ENCODE measurements at regions not wholly inside any gene's neighbourhood (a gene's known extent, or its start where the extent isn't known, plus 50 kb on each side); places are given as distances from the start of the nearest gene placed in this dataset.
"Not testable (repeated sequence)": the region's sequence is repeated elsewhere in the genome, so short reads cannot be mapped to it uniquely, and the experiment has no call there.

- DNase-seq (ENCODE audit: low read depth in 2 of 3, low spot score in 2 of 3): no peak
These were observed 385.6 kb upstream of the PKN2 start for GRCh38 chr1:88298506-88298905.

- DNase-seq (ENCODE audit: low read depth in 2 of 3, low spot score in 2 of 3): no peak
These were observed 383.3 kb upstream of the PKN2 start for GRCh38 chr1:88300752-88301263.

- peak in 2 of 3 donors; percentile 25 to 67 for DNase-seq (ENCODE audit: low read depth in 2 of 3, low spot score in 2 of 3)
These were observed 381.1 kb upstream of the PKN2 start for GRCh38 chr1:88302843-88303486.

DNA sequence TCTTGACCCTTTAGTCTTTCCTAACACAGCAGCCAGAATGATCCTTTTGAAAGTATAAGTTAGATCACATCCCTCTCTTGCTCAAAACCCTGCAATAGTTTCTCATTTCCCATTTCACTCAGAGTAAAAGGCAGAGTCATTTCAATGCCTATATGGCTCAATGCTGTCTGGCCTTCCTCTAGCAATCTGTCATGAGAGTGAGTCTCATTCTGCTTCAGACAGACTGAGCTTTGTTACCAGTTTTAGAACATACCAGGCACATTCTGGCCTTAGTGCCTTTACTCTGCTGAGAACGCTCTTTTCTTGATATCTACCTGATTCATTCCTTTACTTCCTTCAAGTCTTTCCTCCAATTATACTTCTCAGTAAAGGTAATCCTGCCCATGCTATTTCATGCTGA lies 372.8 kb upstream of the PKN2 start:
- DNase-seq (ENCODE audit: low read depth in 2 of 3, low spot score in 2 of 3): no peak

DNA sequence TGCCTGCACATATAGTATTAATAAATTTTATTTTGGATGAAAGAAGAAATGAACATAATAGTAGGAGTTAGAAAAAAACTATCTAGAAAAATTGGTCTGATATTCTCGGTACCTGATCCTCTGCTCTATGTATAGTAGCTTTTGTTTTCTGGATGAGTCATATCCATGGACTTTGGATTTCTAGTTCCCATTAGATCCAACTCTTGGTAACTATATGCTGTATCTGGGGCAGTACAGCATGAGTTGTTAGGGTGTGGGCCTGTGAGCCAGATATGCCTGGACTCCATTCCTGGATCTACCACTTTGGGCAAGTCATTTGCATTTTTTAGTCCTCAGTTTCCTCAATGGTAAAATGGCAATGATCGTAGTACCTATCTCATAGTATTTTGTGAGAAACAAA lies 372.2 kb upstream of the PKN2 start:
- no peak for DNase-seq (ENCODE audit: low read depth in 2 of 3, low spot score in 2 of 3)

DNA sequence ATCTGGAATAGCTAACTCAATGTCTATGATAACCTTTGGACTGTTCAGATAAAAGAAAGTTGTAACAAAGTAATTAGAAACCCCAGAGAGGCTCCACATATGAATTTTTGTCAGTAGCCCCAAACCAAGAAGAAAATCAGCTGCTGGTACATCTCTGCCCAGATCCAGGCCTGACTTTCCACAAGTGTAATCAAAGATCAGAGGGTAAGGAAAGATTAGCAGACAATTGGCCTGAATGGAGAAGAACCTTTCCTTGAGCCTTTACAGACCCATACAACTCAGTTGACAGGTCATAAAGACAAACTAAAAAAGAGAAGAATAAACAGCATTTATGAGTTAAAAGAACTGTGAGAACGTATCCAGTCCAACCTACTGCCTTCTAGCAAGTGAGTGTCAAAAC lies 366.7 kb upstream of the PKN2 start:
- DNase-seq (ENCODE audit: low read depth in 2 of 3, low spot score in 2 of 3): no peak

DNA sequence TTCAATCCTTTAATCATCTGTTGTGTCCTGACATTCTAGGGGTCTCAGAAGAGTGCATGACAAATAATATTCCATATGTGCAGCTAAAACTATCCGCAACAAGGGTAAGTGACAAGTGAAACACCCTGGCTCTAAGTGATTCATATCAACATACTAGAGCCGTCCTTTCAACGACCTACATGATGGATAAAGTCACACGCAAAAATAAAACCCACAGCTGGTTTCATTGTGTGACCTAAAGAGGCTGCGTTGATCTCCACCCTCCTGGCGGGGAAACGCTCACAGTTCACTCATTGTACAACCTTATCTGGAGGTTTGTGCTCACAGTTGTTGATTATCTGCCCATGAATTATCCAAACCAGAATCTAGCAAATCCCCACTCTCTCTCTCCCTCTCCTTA lies 365.3 kb upstream of the PKN2 start:
- DNase-seq (ENCODE audit: low read depth in 2 of 3, low spot score in 2 of 3): no peak

DNA sequence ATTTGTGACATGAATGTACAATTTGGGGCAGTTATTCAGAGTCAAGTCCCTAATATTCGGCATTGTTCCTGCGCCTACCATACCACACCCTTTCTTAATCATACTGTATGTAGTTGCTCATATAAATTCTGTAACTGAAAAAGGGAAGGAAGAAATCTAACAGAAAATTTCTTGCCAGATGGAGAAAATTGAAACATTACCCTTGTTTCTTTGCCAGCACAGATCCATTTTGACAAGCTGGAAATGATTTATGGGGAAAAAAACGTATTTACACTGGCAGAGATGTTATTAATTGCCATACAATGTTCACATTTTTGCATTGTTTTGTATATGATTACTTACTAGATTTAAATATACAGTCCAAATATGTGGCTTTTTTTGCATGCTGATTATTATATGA lies 363.8 kb upstream of the PKN2 start:
- peak in 1 of 3 donors; percentile 28 for DNase-seq (ENCODE audit: low read depth in 2 of 3, low spot score in 2 of 3)

- DNase-seq (ENCODE audit: low read depth in 2 of 3, low spot score in 2 of 3): no peak
These were observed 362.4 kb upstream of the PKN2 start for GRCh38 chr1:88321706-88322105.

GRCh38 chr1:88324899-88325298 lies 359.2 kb upstream of the PKN2 start:
- no peak for DNase-seq (ENCODE audit: low read depth in 2 of 3, low spot score in 2 of 3)

DNA sequence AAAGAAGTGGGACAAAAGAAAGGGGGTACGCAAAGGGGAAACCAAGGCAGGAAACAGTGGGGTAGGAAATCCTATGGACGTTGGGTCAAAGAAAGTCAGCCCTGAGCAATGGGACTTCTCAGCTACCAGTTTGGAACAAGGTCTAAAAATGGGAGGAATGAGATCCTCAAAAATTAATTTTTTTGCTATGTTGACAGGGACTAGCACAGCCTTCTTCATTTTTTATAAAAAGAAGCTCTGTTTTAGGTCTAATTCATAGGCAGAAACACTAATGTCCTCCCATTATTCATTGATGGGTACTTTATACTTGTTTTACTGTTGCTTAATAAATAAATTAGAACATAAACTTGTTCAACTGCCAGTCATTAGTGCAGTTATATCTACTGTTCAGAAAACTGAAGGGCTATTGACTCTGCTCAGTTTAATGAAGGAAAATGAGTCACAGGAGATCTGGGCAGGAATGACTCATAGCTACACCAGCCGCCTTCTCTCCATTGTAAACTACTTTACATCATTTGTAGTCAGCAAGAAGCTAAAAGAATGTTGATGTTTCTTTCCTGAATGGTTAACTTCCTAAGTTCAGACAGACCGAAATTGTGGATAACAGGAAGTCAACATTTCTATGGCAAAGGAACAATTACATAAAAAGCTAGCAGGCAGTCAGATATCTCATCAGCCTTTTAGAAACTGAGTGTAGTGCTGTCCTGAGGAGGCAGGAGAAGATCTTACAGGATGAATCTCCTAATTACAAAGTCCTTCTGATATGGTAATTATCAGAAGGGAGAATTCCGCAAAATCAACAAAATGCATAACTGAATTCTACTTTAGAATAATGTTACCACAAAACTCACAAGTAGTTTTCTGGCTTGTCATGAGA lies 356.4 kb upstream of the PKN2 start:
- peak in 1 of 3 donors; percentile 7 for DNase-seq (ENCODE audit: low read depth in 2 of 3, low spot score in 2 of 3)

DNA sequence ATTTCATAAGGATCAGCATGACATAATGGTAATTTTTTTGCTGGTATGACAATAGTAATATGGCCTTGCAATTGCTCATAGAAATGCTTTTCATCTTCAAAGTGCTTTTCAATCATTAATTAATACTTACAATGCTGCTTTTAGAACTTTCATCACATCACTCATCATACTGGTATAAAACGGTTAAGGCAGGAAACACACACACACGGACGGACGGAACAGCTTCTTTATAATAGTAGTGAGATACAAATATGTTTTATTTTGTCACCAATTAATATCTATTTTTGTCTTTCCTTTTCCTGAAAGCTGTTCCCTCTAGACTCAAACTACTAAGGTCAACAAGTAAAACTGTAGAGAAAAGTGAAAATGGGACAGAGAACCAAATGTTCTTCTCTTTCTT lies 353.9 kb upstream of the PKN2 start:
- DNase-seq (ENCODE audit: low read depth in 2 of 3, low spot score in 2 of 3): no peak

GRCh38 chr1:88333086-88333695 lies 350.9 kb upstream of the PKN2 start:
- DNase-seq (ENCODE audit: low read depth in 2 of 3, low spot score in 2 of 3): no peak

- no peak for DNase-seq (ENCODE audit: low read depth in 2 of 3, low spot score in 2 of 3)
These were observed 342.6 kb upstream of the PKN2 start for GRCh38 chr1:88341447-88341846.

GRCh38 chr1:88342081-88342480 lies 342.0 kb upstream of the PKN2 start:
- DNase-seq (ENCODE audit: low read depth in 2 of 3, low spot score in 2 of 3): not testable (repeated sequence)

- no peak for DNase-seq (ENCODE audit: low read depth in 2 of 3, low spot score in 2 of 3)
These were observed 333.4 kb upstream of the PKN2 start for GRCh38 chr1:88350648-88351047.

- DNase-seq (ENCODE audit: low read depth in 2 of 3, low spot score in 2 of 3): no peak
These were observed 332.1 kb upstream of the PKN2 start for GRCh38 chr1:88351960-88352359.

DNA sequence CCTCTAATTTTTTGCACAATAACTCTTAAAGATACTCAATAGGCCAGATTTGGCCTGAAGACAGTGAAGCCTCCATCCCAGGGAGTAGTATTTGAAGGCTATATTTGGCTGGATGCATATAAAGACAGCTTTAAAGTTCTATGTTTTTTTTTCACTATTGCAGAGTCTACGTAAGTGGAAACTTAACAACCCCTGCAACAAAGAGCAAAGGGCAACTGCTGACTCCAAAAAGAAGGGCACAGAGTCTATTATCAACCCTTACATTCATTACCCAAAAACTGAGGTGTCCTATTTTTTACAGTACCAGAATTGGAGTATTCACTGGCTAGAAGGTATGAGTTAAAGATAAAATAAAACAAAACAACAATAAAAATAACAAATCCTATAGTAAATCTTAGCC lies 329.8 kb upstream of the PKN2 start:
- DNase-seq (ENCODE audit: low read depth in 2 of 3, low spot score in 2 of 3): no peak

DNA sequence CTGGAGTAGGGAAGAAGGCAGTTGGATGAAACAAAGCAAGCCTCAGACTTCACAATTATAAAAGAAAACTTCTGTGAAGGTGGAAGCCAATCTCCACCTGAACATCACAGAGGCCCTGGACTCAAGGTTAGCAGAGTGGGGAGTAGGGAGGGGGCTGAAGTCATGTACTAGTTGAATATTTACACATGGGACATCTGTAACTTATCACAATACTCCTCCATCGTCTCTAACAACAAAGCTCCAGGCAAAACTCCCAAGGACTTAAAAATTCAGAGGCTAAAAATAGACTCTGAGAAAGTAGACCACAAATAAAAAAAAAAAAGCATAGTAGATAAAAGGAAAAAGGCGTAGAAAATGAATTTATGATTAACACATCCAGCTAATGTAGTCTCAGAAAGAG lies 326.3 kb upstream of the PKN2 start:
- no peak for DNase-seq (ENCODE audit: low read depth in 2 of 3, low spot score in 2 of 3)

GRCh38 chr1:88371436-88372023 lies 312.5 kb upstream of the PKN2 start:
- no peak for DNase-seq (ENCODE audit: low read depth in 2 of 3, low spot score in 2 of 3)

GRCh38 chr1:88375977-88376376 lies 308.1 kb upstream of the PKN2 start:
- no peak for DNase-seq (ENCODE audit: low read depth in 2 of 3, low spot score in 2 of 3)
